Uterus (tissue), 2 donors: ENCODE measurements at regions not wholly inside any gene's neighbourhood (a gene's known extent, or its start where the extent isn't known, plus 50 kb on each side); places are given as distances from the start of the nearest gene placed in this dataset.

Experiments
- CTCF ChIP-seq, 4 experiments: fragments of 200-600 bp in 2 of 4; fragments of 450-650 bp in 2 of 4; sonication (generic) in 2 of 4; IDR thresholded peaks; one replicate each; pipeline ENCODE4 v1.5.1; 2016 to 2019; ENCODE audit warnings: antibody characterized with exemption in 4 of 4, mild to moderate bottlenecking in 2 of 4, moderate library complexity in 1 of 4
- POLR2A ChIP-seq, 2 donors: fragments of 450-650 bp; IDR thresholded peaks; one replicate each; pipeline ENCODE4 v1.6.1; 2016; ENCODE audit warnings: antibody characterized with exemption in 2 of 2, mild to moderate bottlenecking in 1 of 2, moderate library complexity in 1 of 2

GRCh38 chr16:73329358-73330286, 281.7 kb upstream of the ZFHX3 start:
- TF ChIP-seq CTCF (IDR thresholded peaks at IDR 0.05) (no peak), POLR2A (IDR thresholded peaks at IDR 0.05) (no peak)
